H1 (cell line): ENCODE measurements at regions not wholly inside any gene's neighbourhood (a gene's known extent, or its start where the extent isn't known, plus 50 kb on each side); places are given as distances from the start of the nearest gene placed in this dataset.

ENCODE experiments used
- ATF3 ChIP-seq: IDR thresholded peaks from 2 replicates; pipeline ENCODE4 v1.6.1; 2011; ENCODE audit warnings: low read depth, mild to moderate bottlenecking, low read length; ENCODE audit not compliant: insufficient read depth
- CREB1 ChIP-seq: IDR thresholded peaks from 2 replicates; pipeline ENCODE4 v1.6.1; 2012; ENCODE audit warnings: inconsistent platforms
- CTCF ChIP-seq, 3 experiments: IDR thresholded peaks; 1 replicate in 2 of 3; 2 replicates in 1 of 3; pipeline versions ENCODE4 v1.5.1 to v1.6.1; 2011; ENCODE audit warnings: low read length in 3 of 3, mild to moderate bottlenecking in 3 of 3, inconsistent platforms in 2 of 3, low read depth in 1 of 3, moderate library complexity in 1 of 3; ENCODE audit not compliant: insufficient read depth in 1 of 3; ENCODE audit errors: control extremely low read depth in 1 of 3
- EP300 ChIP-seq, 2 experiments: IDR thresholded peaks; 1 replicate in 1 of 2; 2 replicates in 1 of 2; pipeline ENCODE4 v1.6.1; 2011 to 2012; ENCODE audit warnings: low read depth in 2 of 2, low read length in 2 of 2, mild to moderate bottlenecking in 2 of 2, borderline replicate concordance in 1 of 2, inconsistent platforms in 1 of 2, moderate library complexity in 1 of 2
- EZH2 ChIP-seq: fragments of 200-600 bp; sonication (generic); IDR thresholded peaks from 2 replicates; pipeline ENCODE4 v1.7.1; 2012; ENCODE audit warnings: low read depth, mild to moderate bottlenecking, moderate library complexity, low read length, inconsistent platforms; ENCODE audit not compliant: severe bottlenecking
- MAFK ChIP-seq: IDR thresholded peaks from 2 replicates; pipeline ENCODE4 v1.6.1; 2012; ENCODE audit warnings: low read depth, mild to moderate bottlenecking, improper control_type of control experiment, low read length
- MAX ChIP-seq: IDR thresholded peaks from 2 replicates; pipeline ENCODE4 v1.6.1; 2012; ENCODE audit warnings: inconsistent platforms
- PHF8 ChIP-seq: fragments of 200-600 bp; sonication (generic); conservative IDR thresholded peaks from 2 replicates; pipeline ENCODE4 v1.7.1; 2012; ENCODE audit warnings: low read depth, mild to moderate bottlenecking, inconsistent platforms, low read length, moderate library complexity
- POLR2A ChIP-seq, 2 experiments: IDR thresholded peaks; 1 replicate in 1 of 2; 2 replicates in 1 of 2; pipeline ENCODE4 v1.6.1; 2011; ENCODE audit warnings: low read depth in 2 of 2, low read length in 2 of 2, mild to moderate bottlenecking in 2 of 2; ENCODE audit errors: control extremely low read depth in 1 of 2
- RAD21 ChIP-seq, 2 experiments: IDR thresholded peaks in 1 of 2; conservative IDR thresholded peaks in 1 of 2; 2 replicates each; pipeline ENCODE4 v1.6.1; 2011; ENCODE audit warnings: low read depth in 2 of 2, low read length in 2 of 2, improper control_type of control experiment in 1 of 2, inconsistent platforms in 1 of 2, mild to moderate bottlenecking in 1 of 2, moderate library complexity in 1 of 2
- RFX5 ChIP-seq: IDR thresholded peaks from 2 replicates; pipeline ENCODE4 v1.6.1; 2011; ENCODE audit warnings: low read depth, low read length, improper control_type of control experiment, borderline replicate concordance
- SP1 ChIP-seq: IDR thresholded peaks from 2 replicates; pipeline ENCODE4 v1.6.1; 2011; ENCODE audit warnings: low read depth, low read length
- SRF ChIP-seq: IDR thresholded peaks from 2 replicates; pipeline ENCODE4 v1.6.1; 2011; ENCODE audit warnings: mild to moderate bottlenecking, low read depth, low read length, moderate library complexity
- TBP ChIP-seq: IDR thresholded peaks from 2 replicates; pipeline ENCODE4 v1.6.1; 2011; ENCODE audit warnings: low read depth, low read length, improper control_type of control experiment

GRCh38 chr22:34108168-34108567 is 187.9 kb upstream of the LARGE1 start:
- no peak for TF ChIP-seq CTCF (IDR thresholded peaks at IDR 0.05; ENCODE audit: control extremely low read depth in 1 of 3, insufficient read depth in 1 of 3, low read depth in 1 of 3, low read length in 3 of 3)
- TF ChIP-seq ATF3 = no peak
- TF ChIP-seq RAD21 (IDR thresholded peaks at IDR 0.05 in 1 of 2, conservative IDR thresholded peaks at IDR 0.05 in 1 of 2; ENCODE audit: low read depth in 2 of 2, low read length in 2 of 2) = no peak
- no peak for TF ChIP-seq POLR2A (IDR thresholded peaks at IDR 0.05; ENCODE audit: control extremely low read depth in 1 of 2, low read depth in 2 of 2, low read length in 2 of 2)
- TF ChIP-seq MAX = no peak
- no peak for TF ChIP-seq CREB1
- no peak for TF ChIP-seq RFX5
- no peak for TF ChIP-seq PHF8
- TF ChIP-seq SRF = no peak
- TF ChIP-seq EZH2 = no peak
- no peak for TF ChIP-seq MAFK
- no peak for TF ChIP-seq TBP
- no peak for TF ChIP-seq EP300 (IDR thresholded peaks at IDR 0.05; ENCODE audit: borderline replicate concordance in 1 of 2, low read depth in 2 of 2, low read length in 2 of 2)
- TF ChIP-seq SP1 = no peak
